HUDEP-2 (cell line): ENCODE measurements at regions not wholly inside any gene's neighbourhood (a gene's known extent, or its start where the extent isn't known, plus 50 kb on each side); places are given as distances from the start of the nearest gene placed in this dataset.
"Not testable (repeated sequence)": the region's sequence is repeated elsewhere in the genome, so short reads cannot be mapped to it uniquely, and the experiment has no call there.

Experiments
- DNase-seq, 76 experiments: peaks; one replicate each; lab custom pipeline; 2025; ENCODE audit not compliant: unreplicated experiment in 76 of 76; lab: John Stamatoyannopoulos, UW

DNA sequence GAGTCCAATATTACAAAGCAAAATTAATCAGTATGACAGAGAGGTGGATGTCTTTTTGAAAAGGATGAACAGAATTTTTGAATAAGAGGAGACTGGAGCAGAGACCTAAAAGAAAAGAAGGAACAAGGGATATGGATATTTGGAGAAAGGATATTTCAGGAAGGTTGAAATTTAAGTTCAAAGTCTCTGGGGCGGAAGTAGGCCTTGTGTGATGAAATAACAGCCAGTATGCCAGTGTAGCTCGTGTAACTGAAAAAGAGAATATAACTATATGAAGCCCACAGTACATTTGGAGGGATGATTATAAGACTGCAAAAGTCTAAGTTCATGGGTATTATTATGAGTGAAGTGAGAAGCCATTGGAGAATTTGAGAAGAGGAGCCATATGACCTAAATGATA, 766.7 kb downstream of the GBE1 start:
- no peak for DNase-seq

DNA sequence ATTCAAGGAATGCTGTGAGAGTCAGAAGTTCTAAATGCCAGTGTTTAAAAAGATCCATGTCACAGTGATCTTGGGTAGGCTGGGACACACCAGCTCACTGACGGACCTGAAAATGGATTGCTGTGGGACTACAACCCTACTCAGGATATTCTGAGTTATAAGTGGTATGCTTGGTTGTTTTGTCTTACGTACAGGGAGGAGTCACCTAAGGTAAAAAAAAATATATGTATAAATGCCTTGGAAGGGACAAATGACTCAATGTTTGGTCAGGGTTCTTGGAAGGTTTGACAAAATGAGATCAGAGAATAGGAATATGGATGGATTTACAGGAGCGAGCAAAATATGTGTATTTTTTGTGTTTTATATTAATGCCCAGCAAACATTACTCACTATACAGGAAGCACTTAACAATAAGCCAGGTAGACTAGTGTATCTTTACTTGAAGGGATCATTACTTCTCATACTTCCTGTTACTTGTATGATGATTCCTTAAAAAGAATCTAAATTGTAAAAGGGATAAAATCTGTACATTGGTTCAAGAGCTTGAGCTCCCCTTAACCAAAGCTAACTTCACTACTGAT, 767.3 kb downstream of the GBE1 start:
- DNase-seq = no peak

DNA sequence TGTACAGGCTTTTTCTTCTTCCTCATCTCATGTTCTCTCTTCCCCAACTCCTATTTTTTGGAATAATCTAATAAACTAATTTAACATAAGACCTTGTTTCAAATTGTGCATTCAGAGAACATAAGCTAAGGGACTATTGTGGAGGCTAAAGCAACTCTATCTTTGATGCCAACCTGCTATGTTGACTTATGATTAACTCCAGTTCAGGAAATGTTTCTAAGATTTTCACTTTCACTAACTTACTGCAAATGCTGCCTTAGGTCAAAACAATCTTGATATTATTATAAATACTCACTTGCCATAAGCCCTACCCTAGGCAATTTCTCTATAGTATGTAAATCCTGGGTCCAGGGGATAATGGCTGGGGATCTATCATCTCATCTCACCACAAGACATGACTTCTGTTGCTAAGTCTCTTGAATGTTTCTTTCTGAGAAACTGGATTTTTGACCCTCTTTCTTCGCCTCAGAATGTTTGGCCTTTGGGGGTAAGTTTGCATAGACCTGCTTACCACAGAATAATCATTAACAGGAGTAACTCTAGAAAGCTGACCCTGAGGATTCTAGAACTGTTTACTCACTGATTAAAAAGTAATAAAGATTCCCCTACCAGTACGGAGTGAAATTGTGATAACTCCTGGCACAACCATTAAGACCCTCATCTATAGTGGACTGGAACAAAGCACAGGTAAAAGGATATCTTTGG, 768.1 kb downstream of the GBE1 start:
- no peak for DNase-seq

GRCh38 chr3:80983753-80984152, 777.7 kb downstream of the GBE1 start:
- no peak for DNase-seq

GRCh38 chr3:80978216-80978969, 783.1 kb downstream of the GBE1 start:
- DNase-seq = no peak

GRCh38 chr3:80970292-80970691, 791.2 kb downstream of the GBE1 start:
- no peak for DNase-seq

GRCh38 chr3:80929576-80929975, 831.9 kb downstream of the GBE1 start:
- no peak for DNase-seq

DNA sequence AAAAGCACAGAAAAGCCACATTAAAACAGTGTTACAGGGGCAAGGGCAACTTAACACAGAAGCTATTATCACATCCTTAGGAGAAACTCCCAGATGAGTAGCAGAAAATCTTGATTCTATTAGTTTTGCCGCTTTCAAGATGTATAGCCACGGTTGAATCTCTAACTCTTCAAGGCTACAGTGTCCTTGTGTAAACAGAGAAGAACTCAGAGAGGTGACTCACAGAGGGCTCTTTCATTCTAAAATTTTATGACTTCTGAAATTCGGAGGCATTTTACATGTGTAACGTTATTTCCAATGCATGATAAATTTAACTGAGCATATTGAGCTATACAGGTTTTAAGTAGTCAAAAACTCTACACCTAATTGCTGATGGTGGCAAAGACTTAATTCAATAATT, 846.6 kb downstream of the GBE1 start:
- DNase-seq = no peak

- DNase-seq = no peak
Observed at GRCh38 chr3:80898211-80898610, 863.2 kb downstream of the GBE1 start.

DNA sequence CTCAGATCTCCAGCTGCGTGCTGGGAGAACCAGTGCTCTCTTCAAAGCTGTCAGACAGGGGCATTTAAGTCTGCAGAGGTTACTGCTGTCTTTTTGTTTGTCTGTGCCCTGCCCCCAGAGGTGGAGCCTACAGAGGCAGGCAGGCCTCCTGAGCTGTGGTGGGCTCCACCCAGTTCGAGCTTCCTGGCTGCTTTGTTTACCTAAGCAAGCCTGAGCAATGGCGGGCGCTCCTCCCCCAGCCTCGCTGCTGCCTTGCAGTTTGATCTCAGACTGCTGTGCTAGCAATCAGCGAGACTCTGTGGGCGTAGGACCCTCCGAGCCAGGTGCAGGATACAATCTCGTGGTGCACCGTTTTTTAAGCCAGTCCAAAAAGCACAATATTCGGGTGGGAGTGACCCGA, 864.4 kb downstream of the GBE1 start:
- DNase-seq = not testable (repeated sequence)

DNA sequence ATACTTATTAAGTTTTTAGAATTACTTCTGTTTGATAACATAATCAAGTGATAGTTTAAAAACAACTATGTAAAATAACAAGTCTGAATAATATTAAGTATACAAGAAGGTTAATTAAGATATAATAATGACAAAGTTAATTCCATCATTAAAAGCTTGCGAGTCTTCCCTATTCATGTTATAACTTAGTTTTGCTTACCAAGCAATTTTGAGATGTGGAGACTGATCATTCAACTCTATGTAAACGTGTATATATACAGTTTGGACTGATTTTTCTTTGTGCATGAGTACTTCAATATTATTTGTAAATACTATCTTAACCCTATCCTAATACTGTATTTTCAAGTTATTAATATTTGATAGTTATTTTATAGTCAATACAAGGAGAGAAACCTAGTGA, 870.9 kb downstream of the GBE1 start:
- DNase-seq = no peak

- DNase-seq = no peak
Observed at GRCh38 chr3:80889535-80889934, 871.9 kb downstream of the GBE1 start.

GRCh38 chr3:80870476-80871041, 890.9 kb downstream of the GBE1 start:
- no peak for DNase-seq

GRCh38 chr3:80855482-80855881, 906.0 kb downstream of the GBE1 start:
- no peak for DNase-seq

DNA sequence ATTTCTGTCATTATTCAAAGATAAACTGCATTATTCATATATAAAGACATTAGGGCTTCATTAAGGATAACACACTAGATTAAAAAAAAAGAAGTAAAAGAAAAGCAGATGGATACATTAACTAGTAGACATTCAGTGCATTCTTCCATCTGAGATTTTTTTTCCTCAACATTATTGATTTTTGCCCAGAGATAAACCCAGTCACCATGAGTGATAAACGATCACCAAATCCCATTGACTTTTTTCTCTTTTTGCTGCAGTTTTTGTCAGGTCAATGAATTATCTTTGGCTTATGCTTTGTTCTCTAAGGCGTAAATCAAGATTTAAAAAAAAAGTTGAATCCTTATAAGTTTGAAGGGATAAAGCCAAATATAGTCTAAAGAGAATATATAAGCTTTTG, 925.0 kb downstream of the GBE1 start:
- DNase-seq = no peak

- DNase-seq = no peak
Observed at GRCh38 chr3:80807577-80807976, 953.9 kb downstream of the GBE1 start.

- no peak for DNase-seq
Observed at GRCh38 chr3:80806673-80807072, 954.8 kb downstream of the GBE1 start.

DNA sequence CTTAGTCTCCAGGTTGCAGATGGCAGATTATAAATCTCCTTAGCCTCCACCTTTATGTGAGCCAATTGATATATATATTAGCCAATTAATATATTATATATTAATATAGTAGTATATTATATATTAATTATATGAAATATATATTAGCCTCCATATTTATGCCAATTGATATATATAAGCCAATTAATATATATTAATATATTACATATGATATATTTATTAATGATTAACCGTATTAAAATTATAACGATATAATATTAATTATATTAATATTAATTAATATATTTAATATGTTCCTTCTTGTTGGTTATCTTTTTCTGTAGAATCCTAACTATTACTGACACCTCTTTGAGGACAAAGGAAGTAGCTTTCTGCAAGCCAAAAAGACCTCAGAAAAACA, 972.5 kb downstream of the GBE1 start:
- no peak for DNase-seq

DNA sequence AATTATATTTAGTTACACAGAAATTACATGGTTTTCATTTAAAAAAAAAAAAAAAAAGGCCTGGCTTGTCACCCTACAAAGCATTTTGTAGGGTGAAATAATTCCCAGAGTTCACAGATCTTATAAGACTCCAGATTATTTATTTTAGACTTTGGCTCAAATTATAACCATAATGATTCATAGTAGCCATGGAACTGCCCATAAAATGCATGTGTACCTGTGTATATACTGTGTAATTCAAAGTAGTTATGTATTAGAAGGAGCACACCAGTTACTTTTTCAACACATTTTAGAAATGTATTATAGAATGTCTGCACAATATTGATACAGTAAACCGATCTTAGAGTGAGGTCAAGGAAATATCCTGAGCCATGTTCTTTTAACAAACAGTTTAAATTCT, 975.6 kb downstream of the GBE1 start:
- no peak for DNase-seq

DNA sequence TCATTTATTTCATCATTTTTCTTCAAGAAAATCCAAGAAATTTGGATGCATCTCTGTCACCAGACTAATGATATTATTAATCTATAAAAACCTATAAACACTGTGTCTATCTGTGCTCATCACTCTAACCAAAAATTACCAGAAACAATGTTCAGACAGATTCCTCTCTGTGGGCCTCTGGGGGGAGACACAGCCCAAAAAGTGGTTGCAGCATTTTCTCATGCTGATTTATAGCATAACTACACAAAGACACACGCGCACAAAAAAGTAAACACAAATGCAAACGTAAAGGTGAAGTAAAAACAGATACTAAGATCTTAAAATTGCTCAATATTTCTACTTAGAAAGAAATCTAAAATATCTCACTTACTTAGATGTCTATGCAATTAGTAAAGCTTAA, 976.0 kb downstream of the GBE1 start:
- no peak for DNase-seq

GRCh38 chr3:80771085-80771484, 990.4 kb downstream of the GBE1 start:
- DNase-seq = no peak
